ENCODE measurements at regions not wholly inside any gene's neighbourhood (a gene's known extent, or its start where the extent isn't known, plus 50 kb on each side); places are given as distances from the start of the nearest gene placed in this dataset.

- Histone ChIP-seq H3K36me3 (ENCODE audit: control insufficient read depth in 2 of 2, extremely low read depth in 1 of 2, insufficient read depth in 2 of 2, low read length in 2 of 2) (no peaks in the 10 kb centered on the region), H3K27me3 (ENCODE audit: control insufficient read depth in 2 of 2, insufficient read depth in 2 of 2, low read length in 2 of 2) (no peaks in the 10 kb centered on the region), H3K4me3 (replicated peaks in 1 of 3; ENCODE audit: insufficient read depth in 1 of 3, low read depth in 1 of 3, low read length in 3 of 3) (no peak overlapping the region), H3K4me2 (ENCODE audit: insufficient read depth, low read length) (no peak overlapping the region), H3K9me1 (replicated peaks; ENCODE audit: control insufficient read depth, extremely low read depth, insufficient read depth, low read length) (no peaks in the 10 kb centered on the region), H4K20me1 (replicated peaks; ENCODE audit: control insufficient read depth, extremely low read depth, insufficient read depth, low read length) (no peaks in the 10 kb centered on the region), H3K9me3 (replicated peaks; ENCODE audit: control insufficient read depth, insufficient read depth, low read length) (peaks cover 5% of the 10 kb centered on the region), H3K27ac (ENCODE audit: insufficient read depth, low read depth, low read length) (no peak overlapping the region), H3K79me2 (ENCODE audit: control insufficient read depth, insufficient read depth, low read length) (no peaks in the 10 kb centered on the region), H3K4me1 (ENCODE audit: control insufficient read depth, extremely low read depth, insufficient read depth, low read length) (no peaks in the 10 kb centered on the region), H3K9ac (replicated peaks; ENCODE audit: extremely low read depth, insufficient read depth, low read length) (no peak overlapping the region), H2AFZ (ENCODE audit: low read depth, low read length) (no peak overlapping the region)
- no TSS peak for BruUV-seq (replicated peaks)
- ChIA-PET POLR2A (no interaction called here), CTCF (no interaction called here)
- FAIRE-seq (no peak), DNase-seq (ENCODE audit: low read depth, low spot score) (no peak)
- intact Hi-C loops (cut with micrococcal nuclease) (no loop called here), dilution Hi-C loops (cut with MboI; ENCODE audit: extremely low pct_ligation_motif_present, low sequenced_read_pairs) (no loop called here)
- TF ChIP-seq MAX (IDR thresholded peaks at IDR 0.05; ENCODE audit: insufficient read depth, insufficient read length): no peak
Measured at GRCh38 chr16:6265968-6266367, 1066.7 kb upstream of the RBFOX1 start.

GRCh38 chr16:6258056-6258455 is 1074.6 kb upstream of the RBFOX1 start:
- Histone ChIP-seq H3K9me3 (replicated peaks; ENCODE audit: control insufficient read depth, insufficient read depth, low read length) (peaks cover 5% of the 10 kb centered on the region), H3K9ac (replicated peaks; ENCODE audit: extremely low read depth, insufficient read depth, low read length) (no peak overlapping the region), H4K20me1 (replicated peaks; ENCODE audit: control insufficient read depth, extremely low read depth, insufficient read depth, low read length) (no peaks in the 10 kb centered on the region), H3K9me1 (replicated peaks; ENCODE audit: control insufficient read depth, extremely low read depth, insufficient read depth, low read length) (no peaks in the 10 kb centered on the region), H3K27ac (ENCODE audit: insufficient read depth, low read depth, low read length) (no peak overlapping the region), H3K36me3 (ENCODE audit: control insufficient read depth in 2 of 2, extremely low read depth in 1 of 2, insufficient read depth in 2 of 2, low read length in 2 of 2) (no peaks in the 10 kb centered on the region), H3K4me2 (ENCODE audit: insufficient read depth, low read length) (no peak overlapping the region), H3K4me3 (replicated peaks in 1 of 3; ENCODE audit: insufficient read depth in 1 of 3, low read depth in 1 of 3, low read length in 3 of 3) (no peak overlapping the region), H3K27me3 (ENCODE audit: control insufficient read depth in 2 of 2, insufficient read depth in 2 of 2, low read length in 2 of 2) (no peaks in the 10 kb centered on the region), H2AFZ (ENCODE audit: low read depth, low read length) (no peak overlapping the region), H3K79me2 (ENCODE audit: control insufficient read depth, insufficient read depth, low read length) (no peaks in the 10 kb centered on the region), H3K4me1 (ENCODE audit: control insufficient read depth, extremely low read depth, insufficient read depth, low read length) (no peaks in the 10 kb centered on the region)
- no TSS peak for BruUV-seq (replicated peaks)
- ChIA-PET CTCF (no interaction called here), POLR2A (no interaction called here)
- FAIRE-seq: no peak
- TF ChIP-seq POLR2AphosphoS5 (IDR thresholded peaks at IDR 0.05; ENCODE audit: insufficient read depth, low read depth, low read length) (no peak), GATA2 (IDR thresholded peaks at IDR 0.05; ENCODE audit: insufficient read depth, insufficient read length, low read depth, low read length) (no peak), EZH2 (IDR thresholded peaks at IDR 0.05; ENCODE audit: borderline replicate concordance, low read depth, low read length, severe bottlenecking) (no peak), JUN (IDR thresholded peaks at IDR 0.05; ENCODE audit: borderline replicate concordance, insufficient read depth, insufficient read length, low read depth) (no peak), MYC (IDR thresholded peaks at IDR 0.05; ENCODE audit: low read depth, low read length) (no peak), CTCF (IDR thresholded peaks at IDR 0.05; ENCODE audit: extremely low read depth in 1 of 2, insufficient read depth in 1 of 2, low read depth in 1 of 2, low read length in 2 of 2) (no peak), FOS (IDR thresholded peaks at IDR 0.05; ENCODE audit: borderline replicate concordance, insufficient read depth, low read length) (no peak), POLR2A (IDR thresholded peaks at IDR 0.05; ENCODE audit: low read depth, low read length) (no peak), MAX (IDR thresholded peaks at IDR 0.05; ENCODE audit: insufficient read depth, insufficient read length) (no peak)
- no peak for DNase-seq (ENCODE audit: low read depth, low spot score)
- intact Hi-C loops (cut with micrococcal nuclease) (no loop called here), dilution Hi-C loops (cut with MboI; ENCODE audit: extremely low pct_ligation_motif_present, low sequenced_read_pairs) (no loop called here)
